Kidney epithelial cell (primary cell): ENCODE measurements at regions not wholly inside any gene's neighbourhood (a gene's known extent, or its start where the extent isn't known, plus 50 kb on each side); places are given as distances from the start of the nearest gene placed in this dataset.

ENCODE experiments used
- DNase-seq: peaks from one replicate; pipeline ENCODE4 v3.0.0-alpha.2; 2010; ENCODE audit warnings: low read depth
- H3K27me3 ChIP-seq: 2 replicates; pipeline ENCODE4 v1.6.0; 2011; ENCODE audit warnings: low read length; ENCODE audit not compliant: control insufficient read depth, insufficient read depth
- H3K36me3 ChIP-seq: 2 replicates; pipeline ENCODE4 v1.5.1; 2011; ENCODE audit warnings: low read length; ENCODE audit not compliant: control insufficient read depth, insufficient read depth
- H3K4me3 ChIP-seq: 2 replicates; pipeline ENCODE4 v1.5.1; 2011; ENCODE audit warnings: low read depth, mild to moderate bottlenecking, control low read depth, low read length
- CTCF ChIP-seq: IDR thresholded peaks from 2 replicates; pipeline ENCODE4 v1.5.1; 2011; ENCODE audit warnings: mild to moderate bottlenecking, moderate library complexity, low read length, control low read depth, inconsistent platforms; ENCODE audit not compliant: insufficient read depth, poor library complexity, severe bottlenecking

DNA sequence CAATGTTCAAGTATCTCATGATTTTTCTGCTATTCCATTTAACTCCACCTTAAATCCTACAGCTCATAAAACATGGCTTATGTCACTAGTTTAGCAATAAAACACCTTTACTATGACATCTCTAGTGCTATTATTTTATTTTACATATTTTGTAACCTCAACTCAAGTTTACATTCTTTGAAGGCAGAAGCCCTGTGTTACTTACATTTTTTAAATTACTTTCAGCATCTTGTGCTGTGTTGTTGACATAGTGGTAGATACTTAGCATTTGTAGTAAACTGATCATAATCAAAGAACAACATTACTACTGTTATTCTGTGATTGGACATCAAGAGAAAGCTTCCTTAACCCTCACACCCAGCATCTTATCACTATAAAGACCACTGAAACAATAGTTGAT is 216.1 kb downstream of the BMP4 start:
- H3K36me3 ChIP-seq, result no peaks in the 10 kb centered on the region
- H3K27me3 ChIP-seq, result no peaks in the 10 kb centered on the region
- no peak for TF ChIP-seq CTCF
- no peak for DNase-seq
- H3K4me3 ChIP-seq, result no peak overlapping the region

GRCh38 chr14:53735916-53736315 is 220.7 kb downstream of the BMP4 start:
- H3K36me3 ChIP-seq, result no peaks in the 10 kb centered on the region
- no peak for TF ChIP-seq CTCF
- H3K27me3 ChIP-seq, result no peaks in the 10 kb centered on the region
- no peak for DNase-seq
- H3K4me3 ChIP-seq, result no peak overlapping the region

- no peak overlapping the region for H3K4me3 ChIP-seq
- H3K36me3 ChIP-seq, result no peaks in the 10 kb centered on the region
- no peak for TF ChIP-seq CTCF
- no peaks in the 10 kb centered on the region for H3K27me3 ChIP-seq
- no peak for DNase-seq
Observed at GRCh38 chr14:53723221-53723620, 233.4 kb downstream of the BMP4 start.

DNA sequence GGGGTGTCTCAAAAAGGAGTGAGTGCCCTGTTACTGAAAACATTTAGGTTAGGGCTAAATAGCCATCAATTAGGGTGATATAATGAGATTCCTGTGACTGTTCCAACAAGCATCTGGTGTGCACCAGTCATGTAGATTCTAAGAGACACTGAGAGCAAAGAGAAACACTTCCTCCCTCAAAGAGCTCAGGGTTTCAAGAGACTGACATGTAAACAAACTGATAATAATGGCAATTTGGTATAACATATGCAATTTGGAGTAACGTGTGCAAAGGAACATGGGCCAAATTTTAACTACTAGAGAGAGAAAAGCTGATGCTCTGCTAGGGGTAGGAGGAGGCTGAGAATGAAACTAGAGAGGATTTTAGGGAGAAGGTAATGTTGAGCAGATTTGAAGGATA is 237.1 kb downstream of the BMP4 start:
- Histone ChIP-seq H3K36me3 (no peaks in the 10 kb centered on the region), H3K4me3 (no peak overlapping the region), H3K27me3 (no peaks in the 10 kb centered on the region)
- no peak for TF ChIP-seq CTCF
- DNase-seq, result no peak

- no peaks in the 10 kb centered on the region for H3K27me3 ChIP-seq
- no peak for TF ChIP-seq CTCF
- H3K36me3 ChIP-seq, result no peaks in the 10 kb centered on the region
- DNase-seq, result no peak
- no peak overlapping the region for H3K4me3 ChIP-seq
Observed at GRCh38 chr14:53716578-53716977, 240.0 kb downstream of the BMP4 start.

DNA sequence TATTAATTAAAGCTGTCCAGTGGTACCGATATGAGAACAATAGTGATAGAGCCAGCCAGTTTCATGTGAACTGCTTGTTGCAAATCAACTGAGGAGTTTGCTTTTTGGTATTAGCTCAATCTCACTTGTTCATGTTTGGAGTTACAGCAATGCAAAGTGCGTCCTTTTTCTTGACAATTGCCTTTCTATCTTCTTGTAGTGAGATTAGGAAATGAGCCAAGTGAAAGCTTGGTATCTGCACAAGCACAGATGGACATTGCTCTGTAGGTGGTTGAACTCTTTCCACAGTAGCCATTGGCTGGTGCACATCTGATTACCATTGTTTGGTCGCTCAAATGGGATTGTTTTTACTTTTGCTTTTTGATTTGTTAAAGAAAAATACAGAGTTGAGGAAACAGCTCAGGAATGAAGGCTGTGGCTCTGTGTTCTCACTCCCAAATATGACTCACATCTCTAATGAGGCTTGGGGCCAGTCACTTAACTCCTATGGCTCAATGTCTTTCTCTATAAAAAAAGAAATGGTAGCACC is 241.4 kb downstream of the BMP4 start:
- no peak for TF ChIP-seq CTCF
- H3K27me3 ChIP-seq, result no peaks in the 10 kb centered on the region
- H3K4me3 ChIP-seq, result no peak overlapping the region
- no peaks in the 10 kb centered on the region for H3K36me3 ChIP-seq
- peak; percentile 65 for DNase-seq
